ENCODE measurements at regions not wholly inside any gene's neighbourhood (a gene's known extent, or its start where the extent isn't known, plus 50 kb on each side); places are given as distances from the start of the nearest gene placed in this dataset.

DNA sequence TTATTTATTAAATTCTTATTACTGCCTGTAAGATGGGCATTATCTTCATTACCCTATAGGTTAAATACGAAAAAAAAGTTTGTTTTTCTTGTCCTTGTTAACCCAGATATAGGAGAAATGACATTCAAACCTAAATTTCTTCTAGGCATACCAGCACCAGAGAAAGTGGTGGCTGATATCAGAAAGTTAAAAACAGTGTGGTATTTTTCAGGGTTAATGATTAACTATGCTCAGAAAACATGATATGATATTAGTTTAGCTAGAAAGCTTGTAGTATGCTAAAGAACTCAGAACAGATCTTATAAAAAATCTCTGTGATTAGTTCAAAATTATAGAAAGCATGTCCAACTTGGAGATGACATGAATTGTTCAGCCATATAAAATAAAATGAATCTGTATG, 630.5 kb upstream of the EPHA6 start:
- TF ChIP-seq, protein P1, sequence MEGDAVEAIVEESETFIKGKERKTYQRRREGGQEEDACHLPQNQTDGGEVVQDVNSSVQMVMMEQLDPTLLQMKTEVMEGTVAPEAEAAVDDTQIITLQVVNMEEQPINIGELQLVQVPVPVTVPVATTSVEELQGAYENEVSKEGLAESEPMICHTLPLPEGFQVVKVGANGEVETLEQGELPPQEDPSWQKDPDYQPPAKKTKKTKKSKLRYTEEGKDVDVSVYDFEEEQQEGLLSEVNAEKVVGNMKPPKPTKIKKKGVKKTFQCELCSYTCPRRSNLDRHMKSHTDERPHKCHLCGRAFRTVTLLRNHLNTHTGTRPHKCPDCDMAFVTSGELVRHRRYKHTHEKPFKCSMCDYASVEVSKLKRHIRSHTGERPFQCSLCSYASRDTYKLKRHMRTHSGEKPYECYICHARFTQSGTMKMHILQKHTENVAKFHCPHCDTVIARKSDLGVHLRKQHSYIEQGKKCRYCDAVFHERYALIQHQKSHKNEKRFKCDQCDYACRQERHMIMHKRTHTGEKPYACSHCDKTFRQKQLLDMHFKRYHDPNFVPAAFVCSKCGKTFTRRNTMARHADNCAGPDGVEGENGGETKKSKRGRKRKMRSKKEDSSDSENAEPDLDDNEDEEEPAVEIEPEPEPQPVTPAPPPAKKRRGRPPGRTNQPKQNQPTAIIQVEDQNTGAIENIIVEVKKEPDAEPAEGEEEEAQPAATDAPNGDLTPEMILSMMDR (IDR thresholded peaks at IDR 0.05), result no peak
- no peak for TF ChIP-seq EZH2 (IDR thresholded peaks at IDR 0.05; ENCODE audit: borderline replicate concordance, insufficient read depth, low read depth, low read length, poor library complexity, severe bottlenecking)

Measured in B cell (primary cell).